HL-60 (cell line): ENCODE measurements at regions not wholly inside any gene's neighbourhood (a gene's known extent, or its start where the extent isn't known, plus 50 kb on each side); places are given as distances from the start of the nearest gene placed in this dataset.

Experiments used
- CTCF ChIP-seq: IDR thresholded peaks from one replicate; pipeline ENCODE4 v1.5.1; 2011; ENCODE audit warnings: low read length, control low read depth, inconsistent platforms; ENCODE audit not compliant: insufficient read depth
- POLR2AphosphoS5 ChIP-seq: IDR thresholded peaks from 2 replicates; pipeline ENCODE4 v1.6.1; 2012; ENCODE audit warnings: low read depth

- TF ChIP-seq POLR2AphosphoS5 (no peak), CTCF (no peak)
Measured at GRCh38 chr2:236658974-236659757, 89.5 kb downstream of the ACKR3 start.
